Hindlimb muscle (tissue), 1 donor: ENCODE measurements at regions not wholly inside any gene's neighbourhood (a gene's known extent, or its start where the extent isn't known, plus 50 kb on each side); places are given as distances from the start of the nearest gene placed in this dataset.

Experiments
- DNase-seq: peaks from one replicate; pipeline ENCODE4 v3.0.0-alpha.2; 2013

DNA sequence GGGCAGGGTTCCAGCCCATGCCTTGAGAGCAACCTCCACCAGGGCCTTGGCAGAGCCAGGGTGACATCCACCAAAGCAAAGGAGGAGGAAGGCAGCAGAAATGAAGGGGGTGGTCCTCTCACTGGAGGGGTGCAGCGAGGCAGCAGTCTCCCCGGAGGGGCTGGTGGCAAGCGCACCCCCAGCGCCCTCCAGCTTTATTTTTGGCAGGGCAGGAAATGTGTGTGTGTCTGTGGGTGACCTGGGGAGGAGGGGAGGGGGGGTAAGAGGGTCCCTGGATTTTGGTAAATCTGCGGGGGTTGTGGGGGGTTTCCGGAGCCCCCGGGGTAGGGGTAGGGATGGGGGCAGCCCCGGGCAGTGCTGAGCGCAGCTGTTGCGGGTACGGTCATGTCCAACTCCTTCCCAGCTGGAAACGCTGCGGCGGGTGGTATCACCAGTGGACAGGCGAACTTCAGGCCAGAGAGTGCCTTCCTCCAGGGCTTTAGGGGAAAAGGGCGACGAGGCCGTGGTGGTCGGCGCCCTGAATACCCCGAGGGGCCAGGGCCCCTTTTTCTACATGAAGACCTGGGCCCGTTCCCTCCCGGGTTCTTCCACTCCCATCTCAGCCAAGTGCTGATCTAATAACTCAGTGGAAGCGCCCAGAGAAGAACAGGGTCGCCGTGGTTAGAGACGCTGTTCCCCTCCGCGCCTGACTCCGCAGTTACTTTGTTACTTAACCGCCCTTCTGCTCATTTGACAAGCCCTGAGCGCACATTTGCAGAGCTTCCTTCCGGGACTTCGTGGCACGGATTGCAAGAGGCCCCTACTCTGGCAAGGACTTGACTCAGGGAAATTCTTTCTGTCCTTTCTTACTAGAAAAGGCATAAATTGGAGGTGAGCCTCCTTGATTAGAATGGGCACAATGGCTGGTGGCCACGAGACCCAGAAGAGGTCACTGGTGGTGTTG lies 55.2 kb downstream of the FOS start:
- no peak for DNase-seq

DNA sequence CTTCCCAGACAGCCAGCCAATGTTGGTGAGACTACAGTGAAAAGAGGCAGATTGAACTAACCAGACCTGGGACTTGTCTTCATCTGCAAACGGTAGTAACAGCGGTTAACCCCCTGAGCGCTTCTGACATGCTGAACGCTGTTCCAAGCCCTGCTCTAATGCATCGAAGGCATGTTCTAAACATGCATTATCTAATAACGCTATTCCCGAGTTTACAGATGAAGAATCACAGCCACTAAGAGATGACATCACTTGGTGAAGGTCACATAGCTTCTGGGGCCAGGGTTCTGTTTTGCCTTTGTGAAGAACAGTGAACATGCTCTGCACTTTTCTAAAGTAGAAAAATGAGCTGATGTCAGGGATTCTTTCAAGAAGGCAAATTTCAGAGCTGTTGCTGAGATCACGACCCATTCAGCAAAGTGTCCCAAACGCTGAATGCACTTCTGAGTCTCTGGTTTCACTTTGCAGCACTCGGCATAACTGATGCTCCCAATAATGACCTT lies 56.0 kb downstream of the FOS start:
- no peak for DNase-seq

DNA sequence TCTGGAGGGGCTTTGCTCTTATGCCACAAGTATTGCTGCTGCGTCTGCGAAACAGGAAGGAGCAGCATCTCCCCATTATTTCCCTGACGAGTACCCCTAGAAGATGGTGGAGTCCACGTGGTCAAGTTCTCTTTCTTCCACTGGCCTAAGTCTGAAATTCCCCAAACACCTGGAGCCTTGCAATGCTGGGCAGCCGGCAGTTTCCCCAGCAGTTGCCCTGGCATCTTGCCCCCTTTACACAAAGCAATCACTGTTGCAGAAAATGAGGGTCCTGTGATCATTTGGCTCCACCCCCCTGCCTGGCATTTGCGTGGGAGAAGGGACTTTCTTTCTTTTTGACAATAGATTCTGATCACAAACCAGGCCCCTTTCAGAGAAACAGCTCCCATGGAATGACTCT lies 56.9 kb downstream of the FOS start:
- DNase-seq, result no peak

DNA sequence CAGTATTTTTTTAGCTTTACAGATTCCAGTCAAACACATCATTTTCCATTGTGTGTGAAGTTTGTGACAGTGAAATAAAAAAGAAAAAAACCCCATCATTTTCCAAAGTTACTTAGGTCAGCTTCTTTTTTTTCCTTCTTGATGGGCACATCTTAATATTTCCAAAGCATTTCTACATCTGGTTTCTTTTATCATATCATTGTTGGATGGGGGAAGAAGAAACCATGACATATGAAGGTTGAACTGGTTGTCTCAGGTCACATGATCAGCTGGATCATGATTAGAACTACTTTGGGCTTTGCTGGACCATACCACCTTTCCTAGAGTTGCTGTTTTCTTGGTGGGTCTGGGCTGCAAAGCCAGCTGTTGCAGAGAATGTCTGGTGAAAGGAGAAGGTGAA lies 59.8 kb downstream of the FOS start:
- DNase-seq, result no peak

DNA sequence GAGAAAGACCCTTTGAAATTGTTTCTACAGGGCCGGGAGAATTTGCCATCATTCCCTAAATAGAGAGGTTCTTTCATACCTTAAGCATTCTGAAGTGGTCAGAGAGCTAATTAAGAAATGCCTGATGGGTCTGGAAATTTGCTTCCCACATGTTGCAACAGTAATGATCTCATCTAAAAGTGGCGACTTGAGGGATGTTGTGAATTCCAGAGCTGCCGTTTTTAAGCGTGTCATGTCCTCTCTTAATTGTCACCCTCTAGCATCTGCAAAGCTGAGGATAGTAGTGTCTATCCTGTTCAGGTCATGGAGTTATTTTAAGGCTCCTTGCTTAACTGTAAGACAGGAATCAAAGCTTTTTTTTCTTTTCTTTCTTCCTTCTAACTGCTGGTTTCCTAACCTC lies 60.4 kb downstream of the FOS start:
- no peak for DNase-seq

DNA sequence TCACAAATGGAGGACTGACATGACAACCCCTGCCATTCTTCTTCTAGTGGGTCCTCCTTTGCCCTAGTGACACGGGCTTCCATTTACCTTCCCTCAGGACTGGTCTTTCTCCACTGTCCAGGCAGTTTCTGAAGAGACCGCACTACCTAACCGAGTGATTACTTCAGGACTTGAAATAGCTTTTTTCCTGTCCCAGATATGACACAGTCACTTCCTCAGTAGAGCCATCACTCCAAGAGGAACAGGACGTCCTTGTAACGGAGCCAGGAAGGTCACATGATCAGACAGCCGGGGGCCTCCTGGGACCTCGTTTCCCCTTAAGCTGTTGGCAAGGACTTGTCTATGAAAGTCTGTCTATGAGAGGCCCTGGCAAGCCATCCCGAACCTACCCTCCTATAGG lies 62.3 kb downstream of the FOS start:
- DNase-seq, result peak; percentile 55

DNA sequence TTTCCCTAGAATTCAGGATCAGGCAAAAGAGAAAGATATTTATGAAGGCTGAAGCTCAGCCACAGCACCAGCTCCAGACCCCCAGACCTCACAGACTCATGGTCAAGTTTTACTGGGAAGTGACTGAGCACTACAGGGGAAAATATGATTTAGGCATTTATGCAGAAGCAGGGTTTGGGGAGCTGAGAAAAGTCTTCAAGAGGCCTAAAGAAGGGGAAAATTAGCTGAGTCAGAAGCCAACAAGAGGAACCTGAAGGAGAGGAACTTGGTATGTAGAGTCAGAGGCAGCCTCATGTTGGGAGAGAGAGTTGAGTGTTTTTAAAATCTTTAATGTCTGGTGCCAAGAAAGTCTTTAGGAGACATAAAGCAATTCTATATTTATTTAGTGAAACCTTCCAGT lies 63.0 kb downstream of the FOS start:
- DNase-seq, result peak; percentile 25

DNA sequence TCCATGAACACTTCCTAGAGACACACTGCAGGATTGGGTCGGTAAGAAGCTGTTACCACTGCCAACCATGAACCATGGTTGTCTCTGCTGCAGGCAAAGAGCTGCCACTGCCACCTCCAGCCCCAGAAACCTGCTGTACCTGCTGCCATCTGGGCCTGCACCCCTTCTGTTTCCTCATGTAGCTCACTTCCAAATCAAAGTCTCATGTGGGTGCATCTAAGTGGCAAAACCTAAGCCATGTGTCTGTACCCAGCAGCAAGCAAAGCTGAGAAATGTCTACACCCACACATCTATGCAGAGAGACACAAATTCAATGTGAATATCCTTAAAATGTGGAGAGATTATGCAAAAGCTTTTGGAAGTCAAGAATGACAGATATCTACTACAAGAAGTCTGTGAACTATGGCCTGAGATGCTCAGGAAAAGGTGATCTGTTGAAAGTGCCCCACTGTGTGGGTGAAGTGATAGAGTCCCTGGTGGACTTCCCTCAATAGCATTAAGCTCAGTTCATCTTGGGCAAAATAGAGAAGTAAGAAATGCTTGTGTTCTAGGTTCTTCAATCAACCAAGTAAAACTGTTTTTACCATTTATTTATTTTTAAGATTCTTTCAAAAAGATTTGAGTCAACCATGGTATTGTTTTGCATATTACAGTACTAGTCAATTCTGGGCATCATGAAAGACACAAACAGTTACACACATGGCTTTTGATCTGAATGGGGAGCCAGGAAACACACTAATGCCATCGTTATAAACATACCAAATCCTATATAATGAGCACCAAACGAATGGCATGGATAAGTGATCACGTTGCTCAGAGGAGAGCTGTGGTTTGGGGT lies 64.4 kb downstream of the FOS start:
- DNase-seq, result no peak

DNA sequence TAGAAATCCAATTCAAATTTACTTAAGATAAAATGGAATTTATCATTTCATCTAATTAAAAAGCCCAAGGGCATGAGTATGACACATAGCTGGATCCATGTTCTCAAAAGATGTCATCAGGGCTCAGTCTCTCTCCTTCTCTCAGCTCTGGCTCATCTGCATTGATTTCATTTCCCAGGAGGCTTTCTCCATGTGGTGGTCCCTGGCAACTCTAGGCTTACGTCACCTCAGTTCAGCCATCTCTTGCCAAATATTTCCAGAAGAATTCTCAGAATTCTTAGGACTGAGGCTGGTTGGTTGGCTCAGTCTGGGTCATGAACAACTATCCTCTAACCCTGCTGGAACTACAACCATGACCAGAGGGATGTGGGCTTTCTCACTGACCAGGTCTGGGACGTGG lies 65.3 kb downstream of the FOS start:
- no peak for DNase-seq

DNA sequence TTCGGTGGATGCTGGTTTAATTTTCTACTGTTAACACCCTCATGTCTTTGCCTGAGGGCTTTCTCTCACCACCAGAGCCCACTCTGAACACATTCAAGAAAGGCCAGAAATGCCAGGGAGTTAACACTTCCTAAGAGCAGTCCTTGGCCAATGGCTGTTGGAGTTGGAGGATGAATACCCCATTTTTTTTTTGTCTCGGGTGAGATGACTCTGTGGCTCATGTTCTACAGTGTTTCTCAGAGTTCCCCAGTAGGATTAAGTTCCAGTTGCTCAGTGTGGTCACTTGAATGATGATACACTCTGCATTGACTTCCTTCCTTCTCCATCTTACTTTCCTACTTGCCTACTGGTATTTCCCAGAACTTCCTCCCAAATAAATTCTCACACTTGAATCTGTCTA lies 65.8 kb downstream of the FOS start:
- no peak for DNase-seq

DNA sequence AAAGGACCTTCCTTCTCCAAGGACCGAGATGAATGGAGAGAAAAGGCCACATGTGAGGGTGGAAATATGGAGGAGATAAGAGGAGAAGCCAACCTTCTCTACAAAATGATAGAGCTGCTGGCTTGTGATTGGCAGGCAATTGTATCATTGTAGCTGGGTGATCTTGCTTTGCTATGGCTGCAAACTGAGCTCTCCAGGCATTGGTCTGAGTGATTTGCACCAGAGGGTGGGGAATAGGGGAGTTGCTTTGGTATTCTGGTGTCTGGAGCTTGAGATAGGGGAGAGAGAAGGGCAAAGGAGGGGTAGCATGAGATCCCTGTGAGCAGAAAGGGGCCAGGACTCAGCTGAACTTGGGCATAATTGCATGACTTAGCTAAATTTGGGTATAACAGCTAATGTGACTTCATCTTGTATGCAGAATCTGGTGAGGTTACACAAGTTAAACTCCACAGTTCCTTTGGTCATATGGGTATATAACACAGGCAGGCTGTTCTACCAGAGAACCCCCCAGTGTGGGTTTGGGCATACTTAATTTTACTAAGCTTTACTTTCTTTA lies 72.0 kb downstream of the FOS start:
- no peak for DNase-seq

DNA sequence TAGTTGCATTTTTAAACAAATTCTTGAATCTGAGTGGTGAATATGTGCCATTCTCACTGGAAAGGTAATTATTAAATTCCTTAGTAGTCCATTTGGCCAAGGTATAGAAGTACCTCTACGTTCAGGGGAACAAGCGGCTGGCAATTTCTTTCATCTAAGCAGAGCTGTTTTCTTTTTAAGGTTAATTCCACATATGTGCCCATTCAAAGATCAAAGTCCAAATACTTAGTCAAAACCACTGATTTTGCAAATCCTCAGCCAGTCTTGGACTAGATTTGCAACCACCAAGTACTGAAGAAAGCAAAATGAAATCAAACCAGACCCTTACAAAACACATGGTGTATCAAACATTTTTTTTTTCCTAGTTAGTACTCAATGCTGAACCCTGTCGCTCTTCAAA lies 68.7 kb upstream of the JDP2 start:
- DNase-seq, result no peak

DNA sequence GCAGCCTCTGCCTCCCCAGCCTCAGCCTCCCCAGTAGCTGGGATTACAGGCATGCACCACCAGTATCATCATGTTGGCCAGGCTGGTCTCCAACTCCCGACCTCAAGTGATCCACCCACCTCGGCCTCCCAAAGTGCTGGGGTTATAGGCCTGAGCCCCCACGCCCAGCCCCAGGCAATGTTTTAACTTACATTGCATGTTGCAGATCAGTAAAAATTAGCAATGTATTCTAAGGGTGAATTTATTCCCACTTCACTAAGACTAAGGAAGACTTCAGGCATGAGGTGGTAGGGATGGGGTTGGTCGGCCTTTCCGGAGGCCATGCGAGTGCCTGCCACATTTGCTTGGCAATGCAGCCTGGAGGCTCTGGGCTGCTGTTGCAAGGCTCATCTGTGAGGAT lies 66.8 kb upstream of the JDP2 start:
- DNase-seq, result no peak

DNA sequence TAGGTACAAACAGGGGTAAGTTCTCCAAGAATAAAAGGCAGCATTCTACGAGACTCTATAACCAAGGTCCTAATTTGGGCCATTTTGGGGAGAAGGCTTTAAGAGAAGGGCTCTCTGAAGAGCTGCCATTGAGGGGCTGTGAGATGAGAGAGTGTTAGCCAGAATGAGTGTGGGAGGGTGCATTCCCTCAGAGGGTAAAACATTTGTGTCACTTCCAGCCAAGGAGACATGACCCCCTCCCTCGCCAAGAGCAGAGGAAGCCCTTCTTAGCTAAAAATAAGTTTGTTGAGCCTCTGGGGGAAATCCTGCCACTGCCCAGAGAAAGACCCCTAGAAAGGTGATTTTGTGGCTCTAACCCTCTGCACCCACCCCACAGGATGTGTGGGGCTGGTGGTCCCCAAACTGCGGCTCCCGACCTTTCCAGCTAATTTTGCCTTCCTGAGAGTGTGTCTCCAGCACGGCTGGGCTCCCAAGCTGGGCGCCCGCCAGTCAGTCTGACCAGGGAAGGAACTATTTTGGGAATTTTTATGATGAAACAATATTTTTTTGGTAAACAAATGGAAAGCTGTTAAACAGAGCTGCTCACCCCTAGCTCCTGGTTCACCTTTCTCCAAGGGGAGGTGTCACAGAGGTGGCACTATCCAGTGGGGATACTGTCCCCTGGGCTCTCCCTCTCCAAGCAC lies 65.9 kb upstream of the JDP2 start:
- DNase-seq, result no peak

DNA sequence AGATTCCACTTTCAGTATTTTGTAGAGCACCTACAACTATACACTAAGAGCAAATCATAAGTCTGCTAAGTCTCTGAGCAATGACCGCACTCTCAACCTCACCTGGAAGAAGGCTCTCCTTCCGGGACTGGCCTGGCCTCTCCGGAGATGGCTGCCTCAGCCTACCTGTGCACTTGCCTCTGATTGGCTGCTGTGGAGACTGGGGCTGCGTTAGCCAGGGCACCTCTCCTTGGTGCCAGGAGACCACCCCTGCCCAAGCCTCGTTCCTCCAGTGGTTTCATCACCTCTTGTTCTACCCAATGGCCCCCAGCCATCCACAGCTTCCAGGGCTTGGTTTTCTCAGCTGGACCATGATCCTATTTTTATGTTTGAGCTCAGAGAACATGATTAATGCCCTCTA lies 64.7 kb upstream of the JDP2 start:
- no peak for DNase-seq

DNA sequence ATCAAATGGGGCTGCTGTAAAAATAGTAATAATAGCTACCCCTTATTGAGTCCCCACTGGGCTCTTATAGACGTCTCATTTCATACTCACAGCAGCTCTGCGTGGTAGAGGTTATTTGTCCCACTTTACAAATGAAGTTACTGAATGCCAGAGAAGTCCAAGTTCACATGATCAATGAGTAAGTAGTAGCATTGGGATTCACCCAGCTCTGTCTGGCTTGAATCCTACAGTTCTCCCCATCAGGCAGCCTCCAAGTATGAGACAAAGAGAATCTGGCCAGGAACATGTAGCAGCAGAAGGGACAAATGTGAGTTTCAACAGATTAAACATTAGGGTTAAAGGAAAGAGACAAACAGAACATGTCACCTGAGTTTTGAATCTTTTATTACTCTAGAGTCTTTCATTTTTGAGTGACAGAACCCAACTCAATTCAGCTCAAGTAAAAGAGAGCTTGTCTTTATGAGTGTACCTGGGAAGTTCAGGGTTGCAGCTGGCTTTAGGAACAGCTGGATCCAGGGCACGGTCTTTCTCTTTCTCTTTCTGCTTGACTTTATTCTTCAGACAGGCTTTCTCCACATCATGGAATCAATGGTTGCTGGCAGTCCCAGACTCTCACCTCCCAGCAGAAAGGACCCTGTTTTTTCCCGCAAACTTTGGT lies 64.1 kb upstream of the JDP2 start:
- DNase-seq, result peak; percentile 23

DNA sequence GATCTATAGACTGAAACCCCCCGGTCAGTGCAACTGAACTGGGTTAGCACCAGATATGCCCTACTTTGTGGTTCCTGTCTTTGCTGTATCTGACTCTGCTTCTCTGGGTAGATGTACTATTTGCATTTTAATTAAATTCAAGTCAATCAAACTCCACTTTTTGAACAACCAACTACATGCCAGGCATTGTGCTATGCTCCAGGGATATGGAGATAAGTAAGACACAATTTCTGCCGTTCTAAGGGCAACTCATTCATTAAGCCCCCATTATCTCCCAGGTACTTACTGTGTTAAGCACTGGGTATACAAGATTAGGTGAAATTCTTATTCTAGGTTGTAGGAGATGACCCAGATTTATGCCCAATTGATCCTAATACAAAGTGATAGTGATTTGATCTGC lies 62.7 kb upstream of the JDP2 start:
- DNase-seq, result no peak

DNA sequence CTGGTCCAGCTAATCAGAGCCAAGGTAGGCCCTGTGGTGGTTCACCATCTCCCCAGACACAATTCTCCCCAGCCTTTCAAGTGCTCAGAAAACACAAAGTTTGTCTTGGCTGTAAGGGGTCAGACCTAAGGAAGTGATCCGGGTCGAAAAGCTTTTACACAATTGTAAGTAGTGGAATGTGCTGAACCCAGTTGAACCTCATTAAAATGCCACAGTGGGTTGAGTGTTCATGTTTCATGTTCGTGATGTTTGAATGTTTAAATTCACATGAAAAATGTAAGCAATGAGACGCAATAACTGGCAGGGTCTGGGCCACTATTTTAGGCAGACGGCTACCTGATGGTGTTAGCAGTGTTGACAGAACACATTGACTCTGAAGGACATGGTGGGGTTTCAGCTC lies 60.9 kb upstream of the JDP2 start:
- DNase-seq, result no peak

DNA sequence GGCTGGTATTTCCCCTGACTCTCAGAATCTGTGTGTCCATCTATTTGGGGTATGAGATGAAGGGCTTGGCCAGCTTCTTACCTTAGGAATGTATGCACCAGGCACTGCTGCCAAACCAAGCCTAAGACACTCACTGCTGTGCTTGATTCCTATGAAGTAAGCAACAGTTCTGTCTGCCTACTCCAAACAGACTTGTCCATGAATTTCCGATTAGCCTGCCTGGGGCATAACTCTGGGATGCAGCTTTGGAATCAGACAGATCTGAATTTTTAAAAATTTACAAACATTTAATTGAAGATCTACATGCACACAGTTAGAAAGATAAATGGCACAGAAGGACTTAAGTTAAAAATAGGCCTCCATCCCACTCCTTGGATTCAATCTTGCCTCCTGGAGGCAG lies 59.5 kb upstream of the JDP2 start:
- DNase-seq, result no peak

DNA sequence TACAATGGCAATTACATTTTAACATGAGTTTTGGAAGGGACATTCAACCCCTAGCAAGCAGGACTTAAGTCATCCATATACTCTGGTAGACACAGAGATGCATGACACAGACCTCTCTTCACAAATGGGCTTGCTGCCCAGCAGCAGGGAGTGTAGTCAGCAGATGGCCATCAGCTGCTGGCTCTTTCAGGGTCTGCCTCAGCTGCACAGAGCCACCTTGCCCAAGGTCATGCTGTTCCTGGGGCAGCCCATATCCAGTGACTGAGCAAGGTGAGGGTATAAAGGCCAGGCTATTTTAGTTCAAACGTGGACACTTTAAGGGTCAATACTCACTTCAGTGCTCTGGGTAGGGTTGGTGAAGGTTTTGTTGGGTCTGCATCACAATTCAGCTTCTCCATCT lies 58.3 kb upstream of the JDP2 start:
- DNase-seq, result peak; percentile 33

DNA sequence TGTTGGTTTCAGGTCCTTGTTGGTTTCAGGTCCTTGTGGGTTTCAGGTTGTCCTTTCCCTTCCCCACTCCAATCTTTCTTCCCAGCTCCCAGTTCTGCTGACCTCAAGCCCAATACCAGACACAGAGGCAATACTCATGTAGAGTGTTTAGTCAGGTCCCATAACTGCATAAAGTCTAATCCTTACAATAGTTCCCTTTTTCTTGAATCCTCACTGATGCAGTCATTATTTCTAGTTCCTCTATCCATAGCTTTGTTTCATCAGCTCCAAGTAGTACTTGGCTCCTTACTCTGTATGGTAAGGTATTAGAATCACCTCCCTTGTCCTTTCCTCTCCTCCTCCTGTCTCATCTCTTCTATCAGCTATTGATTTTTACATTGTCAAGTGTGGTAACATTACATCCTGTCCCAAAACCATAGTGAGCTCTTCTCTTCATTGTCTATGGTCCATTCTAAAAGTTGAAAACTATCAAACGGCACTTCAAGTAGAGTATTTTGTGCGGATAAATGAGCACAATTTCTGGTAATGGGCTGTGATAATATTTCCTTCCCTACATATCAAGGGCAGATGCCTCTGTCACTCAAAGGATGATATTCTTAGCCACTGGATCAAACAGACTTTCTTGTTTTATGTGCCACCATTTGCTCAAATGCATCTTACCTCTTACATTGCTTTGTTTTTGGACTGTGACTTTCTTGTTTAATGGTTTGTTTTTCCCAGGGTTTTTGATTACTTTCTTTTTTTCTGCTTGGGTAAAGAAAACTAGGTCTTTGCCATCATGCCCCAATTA lies 57.2 kb upstream of the JDP2 start:
- DNase-seq, result no peak
